ENCODE measurements at regions not wholly inside any gene's neighbourhood (a gene's known extent, or its start where the extent isn't known, plus 50 kb on each side); places are given as distances from the start of the nearest gene placed in this dataset.
"Not testable (repeated sequence)": the region's sequence is repeated elsewhere in the genome, so short reads cannot be mapped to it uniquely, and the experiment has no call there.

GRCh38 chr15:99451484-99451883 is 114.3 kb upstream of the MEF2A start:
- DNase-seq: no peak

GRCh38 chr15:99452010-99452409 is 113.8 kb upstream of the MEF2A start:
- Mint-ChIP-seq H3K27ac (peak overlapping the region; percentile 70), H3K4me3 (peak overlapping the region; percentile 86), H3K27me3 (peaks cover 19% of the 10 kb centered on the region), H3K4me1 (peaks cover 11% of the 10 kb centered on the region), H3K36me3 (ENCODE audit: low read depth) (no peaks in the 10 kb centered on the region)
- DNase-seq (no peak), ATAC-seq (no peak)
- no peaks in the 10 kb centered on the region for H3K9me3 ChIP-seq (ENCODE audit: control insufficient read depth, low read length, poor library complexity, severe bottlenecking)

More at GRCh38 chr15:99451484-99451883, 114.3 kb upstream of the MEF2A start:
- no peaks in the 10 kb centered on the region for H3K9me3 ChIP-seq (ENCODE audit: control insufficient read depth, low read length, poor library complexity, severe bottlenecking)
- ATAC-seq: no peak
- Mint-ChIP-seq H3K27ac (peak overlapping the region; percentile 70), H3K4me1 (peaks cover 11% of the 10 kb centered on the region), H3K27me3 (peaks cover 25% of the 10 kb centered on the region), H3K36me3 (ENCODE audit: low read depth) (no peaks in the 10 kb centered on the region), H3K4me3 (peak overlapping the region; percentile 86)

GRCh38 chr15:99452728-99453636 is 112.8 kb upstream of the MEF2A start:
- peaks cover 19% of the 10 kb centered on the region for H3K27me3 Mint-ChIP-seq
- H3K9me3 ChIP-seq (ENCODE audit: control insufficient read depth, low read length, poor library complexity, severe bottlenecking): no peaks in the 10 kb centered on the region
- H3K4me3 Mint-ChIP-seq: no peak overlapping the region
- peaks cover 11% of the 10 kb centered on the region for H3K4me1 Mint-ChIP-seq
- peak; percentile 12 for ATAC-seq
- H3K27ac Mint-ChIP-seq: no peak overlapping the region
- H3K36me3 Mint-ChIP-seq (ENCODE audit: low read depth): no peaks in the 10 kb centered on the region
- no peak for DNase-seq

DNA sequence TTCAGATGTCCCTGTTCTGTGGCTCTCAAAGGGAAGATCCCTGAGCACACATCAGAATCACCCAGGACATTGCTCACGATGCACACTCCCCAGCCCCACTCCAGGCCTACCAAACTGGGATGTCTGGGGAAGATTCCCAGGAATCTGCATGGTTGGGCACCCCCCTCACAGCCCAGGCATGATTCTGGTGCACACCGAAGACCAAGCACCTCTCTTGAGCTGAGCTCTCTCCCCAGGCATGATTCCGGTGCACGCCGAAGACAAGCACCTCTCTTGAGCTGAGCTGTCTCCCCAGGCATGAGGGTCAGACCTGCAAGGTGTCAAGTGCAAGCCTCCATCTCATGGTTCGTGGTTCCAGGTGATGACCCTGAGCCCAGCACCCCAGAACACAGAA is 112.2 kb upstream of the MEF2A start:
- H3K27me3 Mint-ChIP-seq: peaks cover 13% of the 10 kb centered on the region

GRCh38 chr15:99454107-99454809 is 111.5 kb upstream of the MEF2A start:
- H3K4me3 Mint-ChIP-seq: no peak overlapping the region
- DNase-seq (no peak), ATAC-seq (no peak)
- peaks cover 13% of the 10 kb centered on the region for H3K27me3 Mint-ChIP-seq
- H3K27ac Mint-ChIP-seq: no peak overlapping the region
- H3K4me1 Mint-ChIP-seq: peaks cover 11% of the 10 kb centered on the region
- no peaks in the 10 kb centered on the region for H3K36me3 Mint-ChIP-seq (ENCODE audit: low read depth)
- H3K9me3 ChIP-seq (ENCODE audit: control insufficient read depth, low read length, poor library complexity, severe bottlenecking): no peaks in the 10 kb centered on the region

More for the DNA sequence above, 112.2 kb upstream of the MEF2A start:
- Mint-ChIP-seq H3K4me1 (peaks cover 11% of the 10 kb centered on the region), H3K4me3 (no peak overlapping the region), H3K36me3 (ENCODE audit: low read depth) (no peaks in the 10 kb centered on the region), H3K27ac (no peak overlapping the region)
- DNase-seq: no peak
- H3K9me3 ChIP-seq (ENCODE audit: control insufficient read depth, low read length, poor library complexity, severe bottlenecking): no peaks in the 10 kb centered on the region
- ATAC-seq: no peak

GRCh38 chr15:99454941-99455788 is 110.6 kb upstream of the MEF2A start:
- no peak for DNase-seq
- no peak overlapping the region for H3K4me3 Mint-ChIP-seq
- peaks cover 13% of the 10 kb centered on the region for H3K27me3 Mint-ChIP-seq
- no peaks in the 10 kb centered on the region for H3K9me3 ChIP-seq (ENCODE audit: control insufficient read depth, low read length, poor library complexity, severe bottlenecking)
- H3K27ac Mint-ChIP-seq: no peak overlapping the region
- ATAC-seq: no peak
- peaks cover 10% of the 10 kb centered on the region for H3K4me1 Mint-ChIP-seq
- no peaks in the 10 kb centered on the region for H3K36me3 Mint-ChIP-seq (ENCODE audit: low read depth)

DNA sequence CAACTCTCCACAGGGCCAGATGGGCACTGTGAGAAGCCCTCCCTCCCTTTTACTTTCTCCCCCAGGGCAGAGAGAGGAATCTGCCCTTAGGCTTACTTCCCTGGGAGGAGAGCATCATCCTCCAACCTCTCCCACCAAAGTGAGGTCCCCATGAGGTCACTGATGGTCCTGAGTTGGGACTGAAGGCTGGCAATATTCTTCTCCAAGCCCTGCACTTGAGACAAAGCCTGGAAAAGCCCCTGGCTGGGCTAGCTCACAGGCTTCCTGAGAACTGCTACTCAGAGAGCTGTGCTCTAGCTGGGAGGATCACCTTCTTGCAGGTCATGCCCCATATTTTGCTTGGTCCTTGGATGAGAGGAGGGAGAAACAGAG is 110.0 kb upstream of the MEF2A start:
- H3K27me3 Mint-ChIP-seq: peaks cover 13% of the 10 kb centered on the region
- no peak for DNase-seq
- peaks cover 4% of the 10 kb centered on the region for H3K4me1 Mint-ChIP-seq
- no peak overlapping the region for H3K27ac Mint-ChIP-seq
- no peak overlapping the region for H3K4me3 Mint-ChIP-seq
- no peaks in the 10 kb centered on the region for H3K36me3 Mint-ChIP-seq (ENCODE audit: low read depth)
- no peak for ATAC-seq
- H3K9me3 ChIP-seq (ENCODE audit: control insufficient read depth, low read length, poor library complexity, severe bottlenecking): no peaks in the 10 kb centered on the region

DNA sequence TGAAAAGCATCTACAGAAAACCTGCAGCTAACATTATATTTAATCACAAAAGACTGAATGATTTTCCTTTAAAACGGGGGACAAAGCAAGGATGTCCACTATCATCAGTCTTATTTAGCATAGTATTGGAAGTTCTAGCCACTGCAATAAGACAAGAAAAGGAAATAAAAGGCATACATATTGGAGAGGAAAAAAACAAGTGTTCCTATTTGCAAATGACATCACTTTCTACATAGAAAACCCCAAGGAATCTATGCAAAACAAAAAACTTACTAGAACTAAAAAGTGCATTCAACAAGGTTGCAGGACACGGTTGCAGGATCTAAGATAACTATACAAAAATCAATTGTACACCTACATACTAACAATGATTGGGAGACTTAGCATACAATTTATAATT is 101.6 kb upstream of the MEF2A start:
- Mint-ChIP-seq H3K27me3 (no peaks in the 10 kb centered on the region), H3K4me1 (no peaks in the 10 kb centered on the region), H3K27ac (no peak overlapping the region), H3K36me3 (ENCODE audit: low read depth) (no peaks in the 10 kb centered on the region), H3K4me3 (no peak overlapping the region)
- no peak for DNase-seq
- no peaks in the 10 kb centered on the region for H3K9me3 ChIP-seq (ENCODE audit: control insufficient read depth, low read length, poor library complexity, severe bottlenecking)
- no peak for ATAC-seq

- no peak for ATAC-seq
Observed at GRCh38 chr15:99466701-99467337, 99.0 kb upstream of the MEF2A start.

GRCh38 chr15:99467338-99467720 is 98.5 kb upstream of the MEF2A start:
- no peak for DNase-seq
- Mint-ChIP-seq H3K27me3 (peaks cover 12% of the 10 kb centered on the region), H3K27ac (no peak overlapping the region), H3K4me1 (no peaks in the 10 kb centered on the region), H3K36me3 (ENCODE audit: low read depth) (no peaks in the 10 kb centered on the region), H3K4me3 (no peak overlapping the region)
- no peak for ATAC-seq
- no peaks in the 10 kb centered on the region for H3K9me3 ChIP-seq (ENCODE audit: control insufficient read depth, low read length, poor library complexity, severe bottlenecking)

More at GRCh38 chr15:99466701-99467337, 99.0 kb upstream of the MEF2A start:
- Mint-ChIP-seq H3K27me3 (peaks cover 12% of the 10 kb centered on the region), H3K4me1 (no peaks in the 10 kb centered on the region), H3K4me3 (no peak overlapping the region), H3K27ac (no peak overlapping the region), H3K36me3 (ENCODE audit: low read depth) (no peaks in the 10 kb centered on the region)
- no peaks in the 10 kb centered on the region for H3K9me3 ChIP-seq (ENCODE audit: control insufficient read depth, low read length, poor library complexity, severe bottlenecking)
- no peak for DNase-seq

GRCh38 chr15:99467853-99468464 is 97.8 kb upstream of the MEF2A start:
- Mint-ChIP-seq H3K27ac (no peak overlapping the region), H3K4me1 (no peaks in the 10 kb centered on the region), H3K27me3 (peaks cover 12% of the 10 kb centered on the region), H3K36me3 (ENCODE audit: low read depth) (no peaks in the 10 kb centered on the region), H3K4me3 (no peak overlapping the region)
- H3K9me3 ChIP-seq (ENCODE audit: control insufficient read depth, low read length, poor library complexity, severe bottlenecking): no peaks in the 10 kb centered on the region
- ATAC-seq (no peak), DNase-seq (no peak)

- DNase-seq; ATAC-seq; H3K9me3 ChIP-seq (ENCODE audit: control insufficient read depth, low read length, poor library complexity, severe bottlenecking); H3K27ac Mint-ChIP-seq; H3K36me3 Mint-ChIP-seq (ENCODE audit: low read depth); H3K4me3 Mint-ChIP-seq; H3K4me1 Mint-ChIP-seq: not testable (repeated sequence)
- H3K27me3 Mint-ChIP-seq: peaks cover 23% of the 10 kb centered on the region
Observed at GRCh38 chr15:99470204-99470603, 95.6 kb upstream of the MEF2A start.
